GM23338 (cell line): ENCODE measurements at regions not wholly inside any gene's neighbourhood (a gene's known extent, or its start where the extent isn't known, plus 50 kb on each side); places are given as distances from the start of the nearest gene placed in this dataset.
"Not testable (repeated sequence)": the region's sequence is repeated elsewhere in the genome, so short reads cannot be mapped to it uniquely, and the experiment has no call there.

Source experiments
- ATAC-seq: fragments of 200-7000 bp; cut with Tn5 transposase; 3 replicates; pipeline ENCODE4 v1.9.1; 2020
- DNase-seq: peaks from one replicate; pipeline ENCODE4 v3.0.0-alpha.2; 2015; ENCODE audit warnings: low spot score
- H2AFZ ChIP-seq: fragments of 200-600 bp; sonication (generic); 2 replicates; pipeline ENCODE4 v1.8.0; 2016; ENCODE audit warnings: antibody characterized with exemption, mild to moderate bottlenecking, moderate library complexity
- H3F3A ChIP-seq: fragments of 200-600 bp; sonication (generic); replicated peaks from 2 replicates; pipeline ENCODE4 v1.8.0; 2017; ENCODE audit warnings: antibody characterized with exemption, mixed run types, low read depth
- H3K27ac ChIP-seq: fragments of 200-600 bp; sonication (generic); 2 replicates; pipeline ENCODE4 v1.6.1; 2016; ENCODE audit warnings: low read depth
- H3K27me3 ChIP-seq: fragments of 200-600 bp; sonication (generic); 2 replicates; pipeline ENCODE4 v1.8.0; 2016; ENCODE audit warnings: mild to moderate bottlenecking, mixed run types, moderate library complexity; ENCODE audit not compliant: insufficient read depth
- H3K36me3 ChIP-seq: fragments of 200-600 bp; sonication (generic); 2 replicates; pipeline ENCODE4 v1.8.0; 2016; ENCODE audit warnings: mild to moderate bottlenecking; ENCODE audit not compliant: insufficient read depth
- H3K4me1 ChIP-seq: fragments of 200-600 bp; sonication (generic); 2 replicates; pipeline ENCODE4 v1.8.0; 2016; ENCODE audit warnings: mild to moderate bottlenecking, moderate library complexity; ENCODE audit not compliant: insufficient read depth
- H3K4me2 ChIP-seq: fragments of 200-600 bp; sonication (generic); 2 replicates; pipeline ENCODE4 v1.7.1; 2017; ENCODE audit warnings: mixed run types
- H3K4me3 ChIP-seq: fragments of 200-600 bp; sonication (generic); 2 replicates; pipeline ENCODE4 v1.6.1; 2016; ENCODE audit warnings: mixed run types
- H3K79me2 ChIP-seq: fragments of 200-600 bp; sonication (generic); replicated peaks from 2 replicates; pipeline ENCODE4 v1.8.0; 2017; ENCODE audit warnings: mild to moderate bottlenecking; ENCODE audit not compliant: insufficient read depth
- H3K9me2 ChIP-seq: fragments of 200-600 bp; sonication (generic); 2 replicates; pipeline ENCODE4 v1.8.0; 2017; ENCODE audit not compliant: insufficient read depth
- H4K20me1 ChIP-seq: fragments of 200-600 bp; sonication (generic); replicated peaks from 2 replicates; pipeline ENCODE4 v1.8.0; 2017; ENCODE audit warnings: mild to moderate bottlenecking; ENCODE audit not compliant: insufficient read depth
- H3K27ac Mint-ChIP-seq: 2 replicates; pipeline ENCODE4 v1.8.0; 2020; ENCODE audit warnings: inconsistent platforms, mild to moderate bottlenecking, moderate library complexity, mixed read lengths
- H3K27me3 Mint-ChIP-seq: 3 replicates; pipeline ENCODE4 v1.8.0; 2022; ENCODE audit warnings: low read depth, mild to moderate bottlenecking, moderate library complexity, mixed read lengths, inconsistent platforms; ENCODE audit not compliant: insufficient read depth, poor library complexity
- H3K36me3 Mint-ChIP-seq: 3 replicates; pipeline ENCODE4 v1.8.0; 2021; ENCODE audit warnings: low read depth, mild to moderate bottlenecking, inconsistent platforms, moderate library complexity, mixed read lengths
- H3K4me1 Mint-ChIP-seq: 3 replicates; pipeline ENCODE4 v1.8.0; 2020; ENCODE audit warnings: mild to moderate bottlenecking, inconsistent platforms, mixed read lengths
- H3K4me3 Mint-ChIP-seq: 3 replicates; pipeline ENCODE4 v1.8.0; 2021; ENCODE audit warnings: moderate library complexity, mild to moderate bottlenecking, inconsistent platforms, mixed read lengths
- H3K9me3 Mint-ChIP-seq: 3 replicates; pipeline ENCODE4 v1.8.0; 2020; ENCODE audit warnings: moderate library complexity, mild to moderate bottlenecking, inconsistent platforms, mixed read lengths
- CREB1 ChIP-seq: fragments of 250-450 bp; sonication (Bioruptor Pico); IDR thresholded peaks from 2 replicates; pipeline ENCODE4 v1.5.0; 2020; ENCODE audit warnings: low read depth, mild to moderate bottlenecking, moderate library complexity
- EZH2 ChIP-seq: fragments of 200-600 bp; sonication (generic); IDR thresholded peaks from one replicate; pipeline ENCODE4 v1.8.0; 2017; ENCODE audit warnings: antibody characterized with exemption, mild to moderate bottlenecking, low read depth; ENCODE audit not compliant: unreplicated experiment
- JUNB ChIP-seq: IDR thresholded peaks from one replicate; pipeline ENCODE4 v1.6.1; 2016; ENCODE audit warnings: antibody characterized with exemption; ENCODE audit not compliant: unreplicated experiment
- NANOG ChIP-seq: IDR thresholded peaks from 2 replicates; pipeline ENCODE4 v1.6.1; 2016; ENCODE audit warnings: antibody characterized with exemption, borderline replicate concordance
- ZNF114 ChIP-seq: fragments of 250-450 bp; sonication (Bioruptor Pico); IDR thresholded peaks from 2 replicates; pipeline ENCODE4 v1.5.0; 2020; ENCODE audit warnings: mild to moderate bottlenecking, moderate library complexity
- ZNF331 ChIP-seq: fragments of 250-450 bp; sonication (Bioruptor Pico); IDR thresholded peaks from 2 replicates; pipeline ENCODE4 v1.5.0; 2020; ENCODE audit warnings: low read depth, mild to moderate bottlenecking, moderate library complexity
- TF ChIP-seq, protein P1 (sequence below): fragments of 250-450 bp; sonication (Bioruptor Pico); IDR thresholded peaks from 2 replicates; pipeline ENCODE4 v1.5.0; 2020; ENCODE audit warnings: mild to moderate bottlenecking, moderate library complexity
- TF ChIP-seq, protein P2 (sequence below), 2 experiments: fragments of 200-600 bp in 1 of 2; sonication (generic) in 1 of 2; conservative IDR thresholded peaks; 2 replicates each; pipeline versions ENCODE4 v1.5.1 to v1.6.1; 2016 to 2017; ENCODE audit warnings: antibody characterized with exemption in 2 of 2, low read depth in 2 of 2, mild to moderate bottlenecking in 2 of 2, moderate library complexity in 1 of 2

DNA sequence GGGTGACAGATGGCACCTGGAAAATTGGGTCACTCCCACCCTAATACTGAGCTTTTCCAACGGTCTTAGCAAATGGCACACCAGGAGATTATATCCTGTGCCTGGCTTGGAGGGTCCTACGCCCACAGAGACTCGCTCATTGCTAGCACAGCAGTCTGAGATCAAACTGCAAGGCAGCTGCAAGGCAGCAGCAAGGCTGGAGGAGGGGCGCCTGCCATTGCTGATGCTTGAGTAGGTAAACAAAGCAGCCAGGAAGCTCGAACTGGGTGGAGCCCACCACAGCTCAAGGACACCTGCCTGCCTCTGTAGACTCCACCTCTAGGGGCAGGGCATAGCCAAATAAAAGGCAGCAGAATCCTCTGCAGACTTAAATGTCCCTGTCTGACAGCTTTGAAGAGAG, 115.1 kb upstream of the SPATA12 start:
- H3K4me3 Mint-ChIP-seq, H3K4me3 ChIP-seq, H3K27ac ChIP-seq, H3K27me3 ChIP-seq, H3F3A ChIP-seq, H4K20me1 ChIP-seq, H3K79me2 ChIP-seq, DNase-seq, H3K4me1 ChIP-seq, H3K36me3 ChIP-seq, ATAC-seq, H3K4me2 ChIP-seq, H3K27ac Mint-ChIP-seq, H3K9me2 ChIP-seq, H3K4me1 Mint-ChIP-seq, H3K27me3 Mint-ChIP-seq, H2AFZ ChIP-seq: not testable (repeated sequence)
- Mint-ChIP-seq H3K9me3 (peaks cover 30% of the 10 kb centered on the region), H3K36me3 (peaks cover 17% of the 10 kb centered on the region)

DNA sequence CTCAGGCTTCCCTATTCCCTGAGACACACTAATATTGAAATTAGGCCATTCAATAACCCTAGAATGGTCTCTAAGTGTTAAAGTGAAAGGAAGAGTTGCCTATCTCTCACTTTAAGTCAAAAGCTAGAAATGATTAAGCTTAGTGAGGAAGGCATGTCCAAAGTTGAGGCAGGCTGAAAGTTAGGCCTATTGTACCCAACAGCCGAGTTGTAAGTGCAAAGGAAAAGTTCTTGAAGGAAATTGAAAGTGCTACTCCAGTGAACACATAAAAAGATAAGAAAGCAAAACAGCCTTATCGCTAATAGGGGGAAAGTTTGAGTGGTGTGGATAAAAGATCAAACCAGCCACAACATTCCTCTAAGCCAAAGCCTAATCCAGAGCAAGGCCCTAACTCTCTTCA, 117.9 kb upstream of the SPATA12 start:
- H2AFZ ChIP-seq: no peak overlapping the region
- Mint-ChIP-seq H3K4me3 (no peak overlapping the region), H3K9me3 (peaks cover 30% of the 10 kb centered on the region), H3K36me3 (peaks cover 17% of the 10 kb centered on the region), H3K27me3 (peaks cover 2% of the 10 kb centered on the region), H3K4me1 (no peaks in the 10 kb centered on the region), H3K27ac (no peak overlapping the region)
- no peaks in the 10 kb centered on the region for H3K4me1 ChIP-seq
- H3K27me3 ChIP-seq: no peaks in the 10 kb centered on the region
- TF ChIP-seq, protein P1, sequence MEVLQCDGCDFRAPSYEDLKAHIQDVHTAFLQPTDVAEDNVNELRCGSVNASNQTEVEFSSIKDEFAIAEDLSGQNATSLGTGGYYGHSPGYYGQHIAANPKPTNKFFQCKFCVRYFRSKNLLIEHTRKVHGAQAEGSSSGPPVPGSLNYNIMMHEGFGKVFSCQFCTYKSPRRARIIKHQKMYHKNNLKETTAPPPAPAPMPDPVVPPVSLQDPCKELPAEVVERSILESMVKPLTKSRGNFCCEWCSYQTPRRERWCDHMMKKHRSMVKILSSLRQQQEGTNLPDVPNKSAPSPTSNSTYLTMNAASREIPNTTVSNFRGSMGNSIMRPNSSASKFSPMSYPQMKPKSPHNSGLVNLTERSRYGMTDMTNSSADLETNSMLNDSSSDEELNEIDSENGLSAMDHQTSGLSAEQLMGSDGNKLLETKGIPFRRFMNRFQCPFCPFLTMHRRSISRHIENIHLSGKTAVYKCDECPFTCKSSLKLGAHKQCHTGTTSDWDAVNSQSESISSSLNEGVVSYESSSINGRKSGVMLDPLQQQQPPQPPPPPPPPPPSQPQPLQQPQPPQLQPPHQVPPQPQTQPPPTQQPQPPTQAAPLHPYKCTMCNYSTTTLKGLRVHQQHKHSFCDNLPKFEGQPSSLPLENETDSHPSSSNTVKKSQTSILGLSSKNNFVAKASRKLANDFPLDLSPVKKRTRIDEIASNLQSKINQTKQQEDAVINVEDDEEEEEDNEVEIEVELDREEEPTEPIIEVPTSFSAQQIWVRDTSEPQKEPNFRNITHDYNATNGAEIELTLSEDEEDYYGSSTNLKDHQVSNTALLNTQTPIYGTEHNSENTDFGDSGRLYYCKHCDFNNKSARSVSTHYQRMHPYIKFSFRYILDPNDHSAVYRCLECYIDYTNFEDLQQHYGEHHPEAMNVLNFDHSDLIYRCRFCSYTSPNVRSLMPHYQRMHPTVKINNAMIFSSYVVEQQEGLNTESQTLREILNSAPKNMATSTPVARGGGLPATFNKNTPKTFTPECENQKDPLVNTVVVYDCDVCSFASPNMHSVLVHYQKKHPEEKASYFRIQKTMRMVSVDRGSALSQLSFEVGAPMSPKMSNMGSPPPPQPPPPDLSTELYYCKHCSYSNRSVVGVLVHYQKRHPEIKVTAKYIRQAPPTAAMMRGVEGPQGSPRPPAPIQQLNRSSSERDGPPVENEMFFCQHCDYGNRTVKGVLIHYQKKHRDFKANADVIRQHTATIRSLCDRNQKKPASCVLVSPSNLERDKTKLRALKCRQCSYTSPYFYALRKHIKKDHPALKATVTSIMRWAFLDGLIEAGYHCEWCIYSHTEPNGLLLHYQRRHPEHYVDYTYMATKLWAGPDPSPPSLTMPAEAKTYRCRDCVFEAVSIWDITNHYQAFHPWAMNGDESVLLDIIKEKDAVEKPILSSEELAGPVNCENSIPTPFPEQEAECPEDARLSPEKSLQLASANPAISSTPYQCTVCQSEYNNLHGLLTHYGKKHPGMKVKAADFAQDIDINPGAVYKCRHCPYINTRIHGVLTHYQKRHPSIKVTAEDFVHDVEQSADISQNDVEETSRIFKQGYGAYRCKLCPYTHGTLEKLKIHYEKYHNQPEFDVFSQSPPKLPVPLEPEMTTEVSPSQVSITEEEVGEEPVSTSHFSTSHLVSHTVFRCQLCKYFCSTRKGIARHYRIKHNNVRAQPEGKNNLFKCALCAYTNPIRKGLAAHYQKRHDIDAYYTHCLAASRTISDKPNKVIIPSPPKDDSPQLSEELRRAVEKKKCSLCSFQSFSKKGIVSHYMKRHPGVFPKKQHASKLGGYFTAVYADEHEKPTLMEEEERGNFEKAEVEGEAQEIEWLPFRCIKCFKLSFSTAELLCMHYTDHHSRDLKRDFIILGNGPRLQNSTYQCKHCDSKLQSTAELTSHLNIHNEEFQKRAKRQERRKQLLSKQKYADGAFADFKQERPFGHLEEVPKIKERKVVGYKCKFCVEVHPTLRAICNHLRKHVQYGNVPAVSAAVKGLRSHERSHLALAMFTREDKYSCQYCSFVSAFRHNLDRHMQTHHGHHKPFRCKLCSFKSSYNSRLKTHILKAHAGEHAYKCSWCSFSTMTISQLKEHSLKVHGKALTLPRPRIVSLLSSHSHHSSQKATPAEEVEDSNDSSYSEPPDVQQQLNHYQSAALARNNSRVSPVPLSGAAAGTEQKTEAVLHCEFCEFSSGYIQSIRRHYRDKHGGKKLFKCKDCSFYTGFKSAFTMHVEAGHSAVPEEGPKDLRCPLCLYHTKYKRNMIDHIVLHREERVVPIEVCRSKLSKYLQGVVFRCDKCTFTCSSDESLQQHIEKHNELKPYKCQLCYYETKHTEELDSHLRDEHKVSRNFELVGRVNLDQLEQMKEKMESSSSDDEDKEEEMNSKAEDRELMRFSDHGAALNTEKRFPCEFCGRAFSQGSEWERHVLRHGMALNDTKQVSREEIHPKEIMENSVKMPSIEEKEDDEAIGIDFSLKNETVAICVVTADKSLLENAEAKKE (CRISPR knock-in tag): no peak
- TF ChIP-seq NANOG (no peak), CREB1 (CRISPR knock-in tag) (no peak), JUNB (no peak), ZNF331 (CRISPR knock-in tag) (no peak), ZNF114 (no peak), EZH2 (no peak)
- TF ChIP-seq, protein P2, sequence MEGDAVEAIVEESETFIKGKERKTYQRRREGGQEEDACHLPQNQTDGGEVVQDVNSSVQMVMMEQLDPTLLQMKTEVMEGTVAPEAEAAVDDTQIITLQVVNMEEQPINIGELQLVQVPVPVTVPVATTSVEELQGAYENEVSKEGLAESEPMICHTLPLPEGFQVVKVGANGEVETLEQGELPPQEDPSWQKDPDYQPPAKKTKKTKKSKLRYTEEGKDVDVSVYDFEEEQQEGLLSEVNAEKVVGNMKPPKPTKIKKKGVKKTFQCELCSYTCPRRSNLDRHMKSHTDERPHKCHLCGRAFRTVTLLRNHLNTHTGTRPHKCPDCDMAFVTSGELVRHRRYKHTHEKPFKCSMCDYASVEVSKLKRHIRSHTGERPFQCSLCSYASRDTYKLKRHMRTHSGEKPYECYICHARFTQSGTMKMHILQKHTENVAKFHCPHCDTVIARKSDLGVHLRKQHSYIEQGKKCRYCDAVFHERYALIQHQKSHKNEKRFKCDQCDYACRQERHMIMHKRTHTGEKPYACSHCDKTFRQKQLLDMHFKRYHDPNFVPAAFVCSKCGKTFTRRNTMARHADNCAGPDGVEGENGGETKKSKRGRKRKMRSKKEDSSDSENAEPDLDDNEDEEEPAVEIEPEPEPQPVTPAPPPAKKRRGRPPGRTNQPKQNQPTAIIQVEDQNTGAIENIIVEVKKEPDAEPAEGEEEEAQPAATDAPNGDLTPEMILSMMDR (conservative IDR thresholded peaks at IDR 0.05; ENCODE audit: low read depth in 2 of 2): no peak
- H3K79me2 ChIP-seq: no peaks in the 10 kb centered on the region
- no peak for DNase-seq
- no peak overlapping the region for H3K4me3 ChIP-seq
- H4K20me1 ChIP-seq: no peaks in the 10 kb centered on the region
- H3K9me2 ChIP-seq: no peaks in the 10 kb centered on the region
- ATAC-seq: no peak
- H3K36me3 ChIP-seq: 0 out of 2 replicates have a peak, but pooled peaks cover 3% of the 10 kb centered on the region
- no peak overlapping the region for H3K4me2 ChIP-seq
- H3K27ac ChIP-seq: no peak overlapping the region
- no peaks in the 10 kb centered on the region for H3F3A ChIP-seq
